SU-DHL-6 (cell line): ENCODE measurements at regions not wholly inside any gene's neighbourhood (a gene's known extent, or its start where the extent isn't known, plus 50 kb on each side); places are given as distances from the start of the nearest gene placed in this dataset.

ENCODE experiments used
- H2AFZ ChIP-seq: fragments of 200-600 bp; sonication (generic); 2 replicates; pipeline ENCODE4 v1.6.1; 2014; ENCODE audit warnings: low read depth, mild to moderate bottlenecking, moderate library complexity, mixed read lengths, antibody characterized with exemption, low read length; ENCODE audit not compliant: severe bottlenecking
- H3F3A ChIP-seq: fragments of 200-600 bp; shearing (Covaris generic); 2 replicates; pipeline ENCODE4 v1.6.0; 2016; ENCODE audit warnings: antibody characterized with exemption, mild to moderate bottlenecking; ENCODE audit not compliant: insufficient read depth
- H3K27ac ChIP-seq: fragments of 200-600 bp; sonication (generic); 2 replicates; pipeline ENCODE4 v1.5.1; 2016; ENCODE audit warnings: low read depth, mild to moderate bottlenecking, low read length, moderate library complexity, mixed read lengths
- H3K27me3 ChIP-seq: fragments of 200-600 bp; sonication (generic), shearing (Covaris generic); 2 replicates; pipeline ENCODE4 v1.6.0; 2014; ENCODE audit warnings: mild to moderate bottlenecking, low read length
- H3K36me3 ChIP-seq: fragments of 200-600 bp; sonication (generic); 2 replicates; pipeline ENCODE4 v1.6.1; 2014; ENCODE audit warnings: mild to moderate bottlenecking, low read length, mixed read lengths
- H3K4me2 ChIP-seq: fragments of 300-600, 200-600 bp; shearing (Covaris generic), sonication (generic); 2 replicates; pipeline ENCODE4 v1.6.0; 2014; ENCODE audit warnings: low read length, low read depth, mild to moderate bottlenecking; ENCODE audit not compliant: poor library complexity, severe bottlenecking
- H3K4me3 ChIP-seq: fragments of 200-600 bp; sonication (generic); 2 replicates; pipeline ENCODE4 v1.5.1; 2014; ENCODE audit warnings: antibody characterized with exemption, low read length, mild to moderate bottlenecking, mixed read lengths; ENCODE audit not compliant: insufficient read depth, poor library complexity, severe bottlenecking
- H3K79me2 ChIP-seq: fragments of 200-600 bp; sonication (generic); 2 replicates; pipeline ENCODE4 v1.6.1; 2014; ENCODE audit warnings: mild to moderate bottlenecking, low read length, moderate library complexity; ENCODE audit not compliant: insufficient read depth
- H3K9ac ChIP-seq: fragments of 200-600 bp; sonication (generic); 2 replicates; pipeline ENCODE4 v1.7.0; 2014; ENCODE audit warnings: mild to moderate bottlenecking, low read length
- H3K9me2 ChIP-seq: fragments of 200-600 bp; sonication (generic); replicated peaks from 2 replicates; pipeline ENCODE4 v1.6.1; 2014; ENCODE audit warnings: low read length; ENCODE audit not compliant: insufficient read depth
- H3K9me3 ChIP-seq: fragments of 200-600 bp; sonication (generic); 2 replicates; pipeline ENCODE4 v1.6.1; 2014; ENCODE audit warnings: low read length, mixed read lengths; ENCODE audit not compliant: insufficient read depth
- H4K20me1 ChIP-seq: fragments of 200-600 bp; sonication (generic); 2 replicates; pipeline ENCODE4 v1.6.1; 2014; ENCODE audit warnings: low read depth, mild to moderate bottlenecking, antibody characterized with exemption, low read length, moderate library complexity, mixed read lengths
- EZH2phosphoT487 ChIP-seq: fragments of 200-600 bp; sonication (generic), shearing (Covaris generic); conservative IDR thresholded peaks from 2 replicates; pipeline ENCODE4 v1.6.1; 2018; ENCODE audit warnings: mild to moderate bottlenecking, antibody characterized with exemption, low read length, moderate library complexity, mixed read lengths
- TF ChIP-seq, protein P1 (sequence below): fragments of 200-600 bp; sonication (generic); IDR thresholded peaks from one replicate; pipeline ENCODE4 v1.5.1; 2017; ENCODE audit warnings: antibody characterized with exemption, mild to moderate bottlenecking, low read length, moderate library complexity; ENCODE audit not compliant: insufficient read depth, poor library complexity, severe bottlenecking

DNA sequence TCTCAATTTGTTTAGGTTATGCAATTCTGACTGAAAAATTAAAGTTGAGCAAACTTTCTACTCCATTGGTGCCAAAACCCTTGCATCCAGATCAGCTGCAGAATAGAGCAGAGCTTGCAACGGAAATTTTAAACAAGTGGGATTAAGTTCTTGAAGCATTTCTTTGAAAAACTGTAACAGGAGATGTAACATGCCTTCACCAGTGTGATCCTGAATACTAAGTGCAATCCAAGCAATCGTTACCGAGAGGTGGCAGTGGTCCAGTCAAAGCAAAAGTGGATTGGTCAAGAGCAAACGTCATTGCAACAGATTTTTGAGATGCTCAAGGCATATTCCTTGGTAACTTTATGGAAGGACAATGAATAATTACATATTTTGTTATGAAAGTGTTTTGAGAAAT, 841.1 kb upstream of the SLITRK5 start:
- H3K4me3 ChIP-seq = no peak overlapping the region

DNA sequence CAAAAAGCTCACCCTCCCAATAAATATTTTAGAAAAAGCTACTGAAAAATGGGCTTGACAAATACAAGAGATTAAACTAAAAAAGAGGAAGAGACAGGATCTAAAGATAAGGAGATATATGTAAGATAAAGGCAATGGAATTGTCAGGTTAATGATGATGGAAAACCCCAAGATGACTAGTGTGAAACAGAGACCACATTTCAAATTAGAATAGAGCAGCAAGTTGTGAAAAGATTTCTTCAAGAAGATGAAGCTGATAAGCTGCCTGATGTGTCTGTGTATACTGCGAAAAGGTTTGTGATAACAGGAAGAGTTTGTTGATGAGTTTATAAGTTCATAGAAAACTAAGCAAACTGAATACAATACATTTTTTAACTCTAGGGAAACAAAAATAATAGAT, 840.1 kb upstream of the SLITRK5 start:
- no peak for TF ChIP-seq EZH2phosphoT487
- TF ChIP-seq, protein P1, sequence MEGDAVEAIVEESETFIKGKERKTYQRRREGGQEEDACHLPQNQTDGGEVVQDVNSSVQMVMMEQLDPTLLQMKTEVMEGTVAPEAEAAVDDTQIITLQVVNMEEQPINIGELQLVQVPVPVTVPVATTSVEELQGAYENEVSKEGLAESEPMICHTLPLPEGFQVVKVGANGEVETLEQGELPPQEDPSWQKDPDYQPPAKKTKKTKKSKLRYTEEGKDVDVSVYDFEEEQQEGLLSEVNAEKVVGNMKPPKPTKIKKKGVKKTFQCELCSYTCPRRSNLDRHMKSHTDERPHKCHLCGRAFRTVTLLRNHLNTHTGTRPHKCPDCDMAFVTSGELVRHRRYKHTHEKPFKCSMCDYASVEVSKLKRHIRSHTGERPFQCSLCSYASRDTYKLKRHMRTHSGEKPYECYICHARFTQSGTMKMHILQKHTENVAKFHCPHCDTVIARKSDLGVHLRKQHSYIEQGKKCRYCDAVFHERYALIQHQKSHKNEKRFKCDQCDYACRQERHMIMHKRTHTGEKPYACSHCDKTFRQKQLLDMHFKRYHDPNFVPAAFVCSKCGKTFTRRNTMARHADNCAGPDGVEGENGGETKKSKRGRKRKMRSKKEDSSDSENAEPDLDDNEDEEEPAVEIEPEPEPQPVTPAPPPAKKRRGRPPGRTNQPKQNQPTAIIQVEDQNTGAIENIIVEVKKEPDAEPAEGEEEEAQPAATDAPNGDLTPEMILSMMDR = no peak
- H3K27ac ChIP-seq = no peak overlapping the region
- no peaks in the 10 kb centered on the region for H3K27me3 ChIP-seq
- no peak overlapping the region for H3K4me3 ChIP-seq
- H4K20me1 ChIP-seq = no peaks in the 10 kb centered on the region
- H3K79me2 ChIP-seq = no peaks in the 10 kb centered on the region
- H2AFZ ChIP-seq = no peak overlapping the region
- H3K9ac ChIP-seq = no peak overlapping the region
- no peaks in the 10 kb centered on the region for H3K9me3 ChIP-seq
- no peaks in the 10 kb centered on the region for H3K9me2 ChIP-seq
- no peaks in the 10 kb centered on the region for H3K36me3 ChIP-seq
- H3F3A ChIP-seq = no peaks in the 10 kb centered on the region
- H3K4me2 ChIP-seq = no peak overlapping the region

More for the DNA sequence above, 841.1 kb upstream of the SLITRK5 start:
- H3K9ac ChIP-seq = no peak overlapping the region
- H3K9me2 ChIP-seq = no peaks in the 10 kb centered on the region
- no peak overlapping the region for H3K27ac ChIP-seq
- H2AFZ ChIP-seq = no peak overlapping the region
- H3K36me3 ChIP-seq = no peaks in the 10 kb centered on the region
- H3K9me3 ChIP-seq = no peaks in the 10 kb centered on the region
- H4K20me1 ChIP-seq = no peaks in the 10 kb centered on the region
- no peaks in the 10 kb centered on the region for H3K27me3 ChIP-seq
- H3K79me2 ChIP-seq = no peaks in the 10 kb centered on the region
- H3K4me2 ChIP-seq = no peak overlapping the region
- no peaks in the 10 kb centered on the region for H3F3A ChIP-seq
- TF ChIP-seq EZH2phosphoT487 = no peak
- TF ChIP-seq, protein P1 = no peak

DNA sequence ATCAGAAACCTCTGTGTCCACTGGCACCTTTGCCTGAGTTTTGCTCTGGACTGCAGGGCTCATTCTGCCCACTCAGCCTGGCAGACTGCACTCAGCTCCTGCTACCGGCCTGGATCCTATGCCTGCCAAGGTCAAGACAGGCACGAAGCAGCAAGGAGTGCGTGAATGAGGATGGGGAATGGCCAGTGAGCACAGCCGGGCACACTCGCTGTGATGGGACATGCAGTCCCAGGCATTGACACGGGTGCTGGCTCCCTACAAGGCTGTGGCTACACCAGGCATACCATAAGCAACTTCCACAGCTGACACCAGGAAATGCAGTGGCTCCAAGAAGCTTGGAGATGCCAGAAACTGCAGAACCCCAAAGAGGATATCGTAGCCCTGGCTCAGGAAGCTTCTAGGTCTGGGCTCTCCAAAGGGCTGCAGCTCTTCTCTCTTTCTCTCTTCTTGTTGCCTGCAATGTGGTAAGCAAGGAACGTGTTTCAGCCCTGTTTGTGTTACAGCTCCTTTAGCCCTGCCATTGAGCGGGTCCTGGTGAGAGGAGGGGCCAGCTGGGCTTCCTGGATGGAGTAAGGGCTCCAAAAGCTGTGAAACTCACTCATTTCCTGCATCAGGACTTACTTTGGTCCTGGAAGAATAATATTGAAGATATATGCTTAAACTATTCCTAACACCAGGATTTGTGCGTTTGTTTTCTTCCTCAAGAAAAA, 832.6 kb upstream of the SLITRK5 start:
- H3K27me3 ChIP-seq = no peaks in the 10 kb centered on the region
- H3K79me2 ChIP-seq = no peaks in the 10 kb centered on the region
- 0 out of 2 replicates have a peak, but pooled peaks cover 6% of the 10 kb centered on the region for H3K9me3 ChIP-seq
- no peak overlapping the region for H3K9ac ChIP-seq
- no peaks in the 10 kb centered on the region for H3K36me3 ChIP-seq
- no peaks in the 10 kb centered on the region for H3F3A ChIP-seq
- TF ChIP-seq, protein P1 = no peak
- no peak for TF ChIP-seq EZH2phosphoT487
- no peaks in the 10 kb centered on the region for H3K9me2 ChIP-seq
- no peak overlapping the region for H3K4me2 ChIP-seq
- no peak overlapping the region for H3K4me3 ChIP-seq
- no peaks in the 10 kb centered on the region for H4K20me1 ChIP-seq
- H3K27ac ChIP-seq = no peak overlapping the region
- H2AFZ ChIP-seq = no peak overlapping the region
